Activated CD8-positive, alpha-beta T cell treated with anti-CD3 and anti-CD28 coated beads for 36 hours (primary cell): ENCODE measurements at regions not wholly inside any gene's neighbourhood (a gene's known extent, or its start where the extent isn't known, plus 50 kb on each side); places are given as distances from the start of the nearest gene placed in this dataset.
A peak's percentile ranks its signal among the peaks of the same experiment; 100 is the strongest.

Source experiments
- ATAC-seq: fragments of 200-7000 bp; cut with Tn5 transposase; one replicate; pipeline ENCODE4 v1.10.0; 2021; ENCODE audit warnings: mild to moderate bottlenecking, moderate library complexity
- CTCF ChIA-PET: fragments of 350-600 bp; sonication (Branson Sonifier 250); formaldehyde crosslinking; loops from one replicate; lab custom pipeline; 2021; ENCODE audit warnings: antibody characterized with exemption; lab: Charles Lee
- POLR2A ChIA-PET: fragments of 350-600 bp; sonication (Branson Sonifier 250); formaldehyde crosslinking; loops from one replicate; lab custom pipeline; 2021; ENCODE audit warnings: antibody characterized with exemption; lab: Charles Lee
- DNase-seq: peaks from one replicate; pipeline ENCODE4 v3.0.0-alpha.2; 2020
- H3K27ac Mint-ChIP-seq: one replicate; pipeline ENCODE4 v1.8.0; 2021; ENCODE audit warnings: mild to moderate bottlenecking, mixed read lengths
- H3K27me3 Mint-ChIP-seq: one replicate; pipeline ENCODE4 v1.8.0; 2021; ENCODE audit warnings: mixed read lengths
- H3K36me3 Mint-ChIP-seq: one replicate; pipeline ENCODE4 v1.8.0; 2021; ENCODE audit warnings: low read depth, mixed read lengths
- H3K4me1 Mint-ChIP-seq: one replicate; pipeline ENCODE4 v1.8.0; 2021; ENCODE audit warnings: low read depth, mixed read lengths
- H3K4me3 Mint-ChIP-seq: one replicate; pipeline ENCODE4 v1.8.0; 2021; ENCODE audit warnings: mild to moderate bottlenecking, moderate library complexity, mixed read lengths
- H3K9me3 Mint-ChIP-seq: one replicate; pipeline ENCODE4 v1.8.0; 2021; ENCODE audit warnings: mixed read lengths
- CTCF ChIP-seq: fragments of 200-600 bp; IDR thresholded peaks from one replicate; pipeline ENCODE4 v1.8.0; 2022; ENCODE audit warnings: antibody characterized with exemption, mild to moderate bottlenecking
- intact Hi-C: fragments of 100-400 bp; cut with micrococcal nuclease; formaldehyde crosslinking; loops from one replicate; pipeline ENCODE4 v1.10.0; 2022

GRCh38 chr6:137701942-137702341 lies 165.1 kb upstream of the TNFAIP3 start:
- Mint-ChIP-seq H3K4me3 (no peak overlapping the region), H3K4me1 (peaks cover 57% of the 10 kb centered on the region), H3K36me3 (peaks cover 1% of the 10 kb centered on the region), H3K27me3 (peaks cover 1% of the 10 kb centered on the region), H3K27ac (no peak overlapping the region), H3K9me3 (peaks cover 1% of the 10 kb centered on the region)
- intact Hi-C loops, result no loop called here
- no peak for ATAC-seq
- no peak for DNase-seq
- POLR2A ChIA-PET, result no interaction called here
- TF ChIP-seq CTCF, result no peak
- CTCF ChIA-PET, result interaction anchor here (1.4 kb wide), 1 partner anchor 168 kb away, joined by 3 read pairs; no protein-coding TSS in a partner anchor

DNA sequence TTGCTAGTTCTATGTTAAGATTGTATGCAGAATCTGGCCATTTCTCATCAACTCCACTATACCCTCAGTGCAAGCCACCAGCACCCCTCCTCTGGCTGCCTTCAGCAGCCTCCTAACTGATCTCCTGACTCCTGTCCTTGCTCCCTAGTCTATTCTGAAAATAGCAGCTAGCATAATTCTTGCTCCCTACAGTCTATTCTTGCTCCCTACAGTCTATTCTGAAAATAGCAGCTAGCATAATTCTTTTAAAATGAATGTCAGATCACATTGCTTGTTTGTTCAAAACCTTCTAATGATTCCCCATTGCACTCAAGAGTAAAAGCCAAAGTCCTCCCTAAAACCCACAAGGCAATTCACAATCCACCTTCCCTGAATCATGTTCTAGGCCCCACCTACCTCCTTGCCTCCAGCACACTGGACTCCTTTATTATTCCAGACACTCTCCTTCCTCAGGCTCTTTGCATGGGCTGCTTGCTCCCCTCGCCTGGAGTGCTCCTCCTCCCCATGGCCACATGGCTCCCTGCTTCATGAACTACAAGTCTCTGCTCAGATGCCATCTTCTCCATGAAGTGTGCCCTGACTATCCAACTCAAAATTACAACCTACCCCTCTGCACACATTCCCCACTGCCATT lies 164.2 kb upstream of the TNFAIP3 start:
- CTCF ChIA-PET, result interaction anchor here (0.7 to 1.4 kb wide), 3 partner anchors 97 to 224 kb away, joined by 3 read pairs; no protein-coding TSS in a partner anchor
- DNase-seq (no peak), ATAC-seq (no peak)
- peaks cover 61% of the 10 kb centered on the region for H3K4me1 Mint-ChIP-seq
- H3K27me3 Mint-ChIP-seq, result peaks cover 1% of the 10 kb centered on the region
- H3K36me3 Mint-ChIP-seq, result peaks cover 1% of the 10 kb centered on the region
- no peak overlapping the region for H3K27ac Mint-ChIP-seq
- no peak for TF ChIP-seq CTCF
- POLR2A ChIA-PET, result no interaction called here
- H3K4me3 Mint-ChIP-seq, result no peak overlapping the region
- H3K9me3 Mint-ChIP-seq, result peaks cover 1% of the 10 kb centered on the region
- intact Hi-C loops, result no loop called here

DNA sequence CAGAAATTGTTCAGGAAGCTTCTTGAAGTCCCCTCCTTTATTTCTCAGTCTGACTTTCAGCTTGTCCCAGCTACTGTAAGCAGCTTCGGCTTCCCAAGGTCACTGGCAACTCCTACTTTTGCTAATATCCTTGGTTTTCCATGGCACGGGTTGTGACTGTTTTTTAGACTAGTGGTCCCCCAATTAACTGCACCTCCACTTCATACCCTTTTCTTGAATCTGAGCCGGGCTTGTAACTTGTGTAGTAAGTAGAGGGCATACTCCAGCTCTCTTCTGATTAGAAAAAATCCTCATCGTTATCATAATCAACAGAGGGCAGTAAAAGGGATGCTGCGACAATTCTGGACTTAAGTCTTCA lies 162.3 kb upstream of the TNFAIP3 start:
- Mint-ChIP-seq H3K4me1 (peaks cover 64% of the 10 kb centered on the region), H3K27ac (no peak overlapping the region), H3K4me3 (no peak overlapping the region), H3K9me3 (no peaks in the 10 kb centered on the region), H3K36me3 (peaks cover 6% of the 10 kb centered on the region), H3K27me3 (no peaks in the 10 kb centered on the region)
- ATAC-seq (no peak), DNase-seq (no peak)
- ChIA-PET CTCF (interaction anchor here (0.7 to 3.9 kb wide), 43 partner anchors 8 to 402 kb away, joined by 3 to 48 read pairs (median 4); partner anchors contain the start of gene TNFAIP3), POLR2A (interaction anchor here (0.6 to 2.0 kb wide), 3 partner anchors 162 to 1244 kb away, joined by 3 to 12 read pairs (median 3); partner anchors contain the start of gene TNFAIP3)
- TF ChIP-seq CTCF, result no peak
- intact Hi-C loops, result loop anchor here (2.0 to 5.0 kb wide), 2 partner anchors 298 to 403 kb away; partner anchors contain the start of gene PERP

- H3K36me3 Mint-ChIP-seq, result peaks cover 8% of the 10 kb centered on the region
- ChIA-PET CTCF (interaction anchor here (0.7 to 3.9 kb wide), 44 partner anchors 8 to 401 kb away, joined by 3 to 48 read pairs (median 4); partner anchors contain the start of gene TNFAIP3), POLR2A (interaction anchor here (0.6 to 2.0 kb wide), 5 partner anchors 162 to 1245 kb away, joined by 3 to 12 read pairs (median 4); partner anchors contain the start of gene TNFAIP3)
- DNase-seq (peak; percentile 85), ATAC-seq (peak; percentile 47)
- H3K4me1 Mint-ChIP-seq, result peaks cover 69% of the 10 kb centered on the region
- H3K9me3 Mint-ChIP-seq, result no peaks in the 10 kb centered on the region
- intact Hi-C loops, result loop anchor here (2.0 to 5.0 kb wide), 3 partner anchors 235 to 402 kb away; partner anchors contain the start of gene PERP
- TF ChIP-seq CTCF, result peak; percentile 97
- no peak overlapping the region for H3K4me3 Mint-ChIP-seq
- no peaks in the 10 kb centered on the region for H3K27me3 Mint-ChIP-seq
- H3K27ac Mint-ChIP-seq, result peak overlapping the region; percentile 77
These were observed 161.6 kb upstream of the TNFAIP3 start for GRCh38 chr6:137705160-137706082.
